ENCODE measurements at regions not wholly inside any gene's neighbourhood (a gene's known extent, or its start where the extent isn't known, plus 50 kb on each side); places are given as distances from the start of the nearest gene placed in this dataset.

DNA sequence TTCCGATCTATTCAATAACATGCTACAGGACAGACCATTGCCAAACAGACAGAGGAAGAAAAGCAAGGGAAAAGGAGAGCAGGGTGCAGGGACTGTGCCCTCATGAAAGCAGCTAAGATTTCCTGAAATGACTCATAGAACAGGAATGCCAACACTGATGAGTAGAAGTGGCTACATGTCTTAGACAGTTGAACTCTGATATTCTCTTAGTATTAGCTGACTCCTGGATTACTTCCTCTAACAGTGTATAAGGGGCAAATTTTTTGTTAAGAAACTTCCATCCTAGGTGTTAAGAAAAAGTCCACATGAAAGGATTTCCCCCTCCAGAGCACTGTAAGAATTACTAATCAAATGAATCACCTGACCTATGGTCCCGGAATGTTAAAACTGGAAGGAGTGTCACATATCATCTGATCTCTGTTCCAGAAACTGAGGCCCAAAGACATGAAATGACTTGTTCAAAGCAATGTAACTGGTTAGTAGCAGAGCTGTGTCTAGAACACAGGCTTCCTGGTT is 224.9 kb downstream of the IBTK start:
- TF ChIP-seq POLR2A (IDR thresholded peaks at IDR 0.05): no peak
- TF ChIP-seq, protein P1, sequence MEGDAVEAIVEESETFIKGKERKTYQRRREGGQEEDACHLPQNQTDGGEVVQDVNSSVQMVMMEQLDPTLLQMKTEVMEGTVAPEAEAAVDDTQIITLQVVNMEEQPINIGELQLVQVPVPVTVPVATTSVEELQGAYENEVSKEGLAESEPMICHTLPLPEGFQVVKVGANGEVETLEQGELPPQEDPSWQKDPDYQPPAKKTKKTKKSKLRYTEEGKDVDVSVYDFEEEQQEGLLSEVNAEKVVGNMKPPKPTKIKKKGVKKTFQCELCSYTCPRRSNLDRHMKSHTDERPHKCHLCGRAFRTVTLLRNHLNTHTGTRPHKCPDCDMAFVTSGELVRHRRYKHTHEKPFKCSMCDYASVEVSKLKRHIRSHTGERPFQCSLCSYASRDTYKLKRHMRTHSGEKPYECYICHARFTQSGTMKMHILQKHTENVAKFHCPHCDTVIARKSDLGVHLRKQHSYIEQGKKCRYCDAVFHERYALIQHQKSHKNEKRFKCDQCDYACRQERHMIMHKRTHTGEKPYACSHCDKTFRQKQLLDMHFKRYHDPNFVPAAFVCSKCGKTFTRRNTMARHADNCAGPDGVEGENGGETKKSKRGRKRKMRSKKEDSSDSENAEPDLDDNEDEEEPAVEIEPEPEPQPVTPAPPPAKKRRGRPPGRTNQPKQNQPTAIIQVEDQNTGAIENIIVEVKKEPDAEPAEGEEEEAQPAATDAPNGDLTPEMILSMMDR (IDR thresholded peaks at IDR 0.05): no peak
